WI38 (cell line): ENCODE measurements at regions not wholly inside any gene's neighbourhood (a gene's known extent, or its start where the extent isn't known, plus 50 kb on each side); places are given as distances from the start of the nearest gene placed in this dataset.
"Not testable (repeated sequence)": the region's sequence is repeated elsewhere in the genome, so short reads cannot be mapped to it uniquely, and the experiment has no call there.

Source experiments
- H3K4me3 ChIP-seq: 2 replicates; pipeline ENCODE4 v1.5.1; 2011; ENCODE audit warnings: low read depth, mild to moderate bottlenecking, control low read depth, low read length
- TF ChIP-seq, protein P1 (sequence below): IDR thresholded peaks from 2 replicates; pipeline ENCODE4 v1.5.1; 2012; ENCODE audit warnings: low read depth, mild to moderate bottlenecking, control low read depth, low read length

DNA sequence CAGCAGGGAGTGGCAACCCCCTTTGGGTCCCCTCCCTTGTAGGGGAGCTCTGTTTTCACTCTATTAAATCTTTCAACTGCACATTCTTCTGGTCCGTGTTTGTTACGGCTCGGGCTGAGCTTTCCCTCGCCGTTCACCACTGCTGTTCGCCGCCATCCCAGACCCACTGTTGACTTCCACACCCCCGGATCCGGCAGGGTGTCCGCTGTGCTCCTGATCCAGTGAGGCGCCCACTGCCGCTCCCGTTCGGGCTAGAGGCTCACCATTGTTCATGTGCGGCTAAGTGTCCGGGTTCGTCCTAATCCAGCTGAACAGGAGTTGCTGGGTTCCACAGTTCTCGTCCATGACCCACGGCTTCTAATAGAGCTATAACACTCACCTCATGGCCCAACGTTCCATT is 408.1 kb downstream of the KCNJ2 start:
- H3K4me3 ChIP-seq: no peak overlapping the region
- TF ChIP-seq, protein P1, sequence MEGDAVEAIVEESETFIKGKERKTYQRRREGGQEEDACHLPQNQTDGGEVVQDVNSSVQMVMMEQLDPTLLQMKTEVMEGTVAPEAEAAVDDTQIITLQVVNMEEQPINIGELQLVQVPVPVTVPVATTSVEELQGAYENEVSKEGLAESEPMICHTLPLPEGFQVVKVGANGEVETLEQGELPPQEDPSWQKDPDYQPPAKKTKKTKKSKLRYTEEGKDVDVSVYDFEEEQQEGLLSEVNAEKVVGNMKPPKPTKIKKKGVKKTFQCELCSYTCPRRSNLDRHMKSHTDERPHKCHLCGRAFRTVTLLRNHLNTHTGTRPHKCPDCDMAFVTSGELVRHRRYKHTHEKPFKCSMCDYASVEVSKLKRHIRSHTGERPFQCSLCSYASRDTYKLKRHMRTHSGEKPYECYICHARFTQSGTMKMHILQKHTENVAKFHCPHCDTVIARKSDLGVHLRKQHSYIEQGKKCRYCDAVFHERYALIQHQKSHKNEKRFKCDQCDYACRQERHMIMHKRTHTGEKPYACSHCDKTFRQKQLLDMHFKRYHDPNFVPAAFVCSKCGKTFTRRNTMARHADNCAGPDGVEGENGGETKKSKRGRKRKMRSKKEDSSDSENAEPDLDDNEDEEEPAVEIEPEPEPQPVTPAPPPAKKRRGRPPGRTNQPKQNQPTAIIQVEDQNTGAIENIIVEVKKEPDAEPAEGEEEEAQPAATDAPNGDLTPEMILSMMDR: no peak

DNA sequence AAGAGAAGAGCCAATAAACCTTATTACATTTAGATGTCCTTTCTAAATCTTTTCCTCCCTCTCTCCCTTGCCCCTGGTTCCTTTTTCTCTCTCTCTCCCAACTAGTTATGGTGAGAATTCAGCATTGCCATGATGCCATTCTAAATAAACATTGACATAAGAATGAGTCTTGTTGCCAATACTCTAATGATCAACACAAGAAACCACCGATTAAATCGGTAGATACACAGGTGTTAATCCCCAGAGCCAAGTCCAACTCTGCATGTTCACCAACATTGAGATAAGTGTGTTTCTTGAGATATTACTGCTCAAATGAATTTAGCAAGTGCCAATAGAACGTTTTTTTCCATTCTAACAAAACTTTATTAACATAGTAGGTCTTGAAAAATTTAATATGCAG is 412.1 kb downstream of the KCNJ2 start:
- no peak overlapping the region for H3K4me3 ChIP-seq
- TF ChIP-seq, protein P1: no peak

DNA sequence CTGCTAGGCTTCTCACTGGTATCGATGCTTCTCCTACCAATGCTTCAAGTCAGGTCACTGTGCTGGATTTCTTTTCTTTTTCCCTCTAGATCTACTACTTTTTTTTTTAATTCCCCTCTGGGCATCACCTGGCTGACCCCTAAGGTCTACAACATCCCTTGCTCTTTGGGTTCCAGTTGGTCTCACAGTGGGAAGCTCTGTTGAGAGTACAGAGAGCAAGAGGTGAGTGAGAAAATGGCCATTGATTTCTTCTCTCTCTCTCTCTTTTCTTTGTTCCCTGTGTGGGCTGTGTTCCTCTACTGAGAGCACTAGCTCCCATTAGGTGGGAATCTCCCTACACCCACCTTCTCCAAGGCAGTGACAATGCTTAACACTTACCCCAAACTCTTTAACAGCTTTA is 413.4 kb downstream of the KCNJ2 start:
- TF ChIP-seq, protein P1: no peak
- no peak overlapping the region for H3K4me3 ChIP-seq

DNA sequence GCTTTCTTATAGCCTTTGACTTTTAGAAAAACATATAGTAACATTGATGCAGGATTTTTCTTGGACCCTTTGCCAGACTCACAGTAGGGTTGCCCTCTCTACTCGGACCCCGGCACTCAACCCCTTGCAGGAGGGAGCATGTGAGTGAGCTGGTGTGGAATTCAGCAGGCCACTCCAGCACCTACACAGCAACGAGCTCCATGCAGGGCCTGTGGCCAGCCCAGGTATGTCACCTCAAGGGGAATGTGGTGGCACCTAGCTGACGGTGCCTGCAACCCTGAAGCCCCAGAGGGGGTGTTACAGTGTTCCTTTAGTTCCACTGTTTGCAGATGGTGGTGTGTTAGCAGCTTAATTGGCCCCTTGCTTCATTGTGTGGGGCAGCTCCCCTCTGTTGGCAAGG is 414.9 kb downstream of the KCNJ2 start:
- TF ChIP-seq, protein P1: no peak
- no peak overlapping the region for H3K4me3 ChIP-seq

DNA sequence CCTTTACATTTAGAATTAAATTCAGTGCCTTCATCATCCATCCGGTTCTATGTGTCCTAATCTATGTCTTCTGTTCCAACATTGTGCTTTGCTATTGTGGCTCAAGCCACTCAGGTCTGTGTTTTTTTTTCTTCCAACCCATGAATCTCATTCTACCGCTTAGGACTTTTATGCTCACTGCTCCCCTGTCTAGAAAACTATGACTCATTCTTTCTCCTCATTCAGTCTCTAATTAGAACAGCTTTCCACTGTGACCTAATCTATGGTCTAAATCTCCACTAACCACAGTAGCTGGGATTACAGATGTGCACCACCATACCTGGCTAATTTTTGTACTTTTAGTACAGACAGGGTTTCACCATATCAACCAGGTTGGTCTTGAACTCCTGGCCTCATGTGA is 418.7 kb downstream of the KCNJ2 start:
- TF ChIP-seq, protein P1: no peak
- no peak overlapping the region for H3K4me3 ChIP-seq

DNA sequence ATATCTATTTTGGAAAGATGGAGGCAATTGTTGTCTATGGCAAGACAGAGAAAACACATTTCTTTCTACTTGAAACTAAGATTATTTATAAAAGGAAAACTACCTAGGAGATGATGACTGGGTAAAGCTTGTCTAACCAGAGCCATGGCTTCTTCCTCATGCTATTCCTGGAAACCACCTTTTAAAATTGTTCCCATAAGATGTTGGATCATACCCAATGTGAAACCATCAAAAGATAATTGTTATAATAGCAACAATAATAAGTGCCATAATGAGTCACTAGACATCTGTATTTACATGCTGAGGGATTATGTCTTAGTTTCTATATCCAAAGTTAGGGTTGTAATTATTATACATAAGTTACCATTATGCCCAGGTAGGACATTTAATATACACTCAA is 428.4 kb downstream of the KCNJ2 start:
- TF ChIP-seq, protein P1: no peak
- no peak overlapping the region for H3K4me3 ChIP-seq

DNA sequence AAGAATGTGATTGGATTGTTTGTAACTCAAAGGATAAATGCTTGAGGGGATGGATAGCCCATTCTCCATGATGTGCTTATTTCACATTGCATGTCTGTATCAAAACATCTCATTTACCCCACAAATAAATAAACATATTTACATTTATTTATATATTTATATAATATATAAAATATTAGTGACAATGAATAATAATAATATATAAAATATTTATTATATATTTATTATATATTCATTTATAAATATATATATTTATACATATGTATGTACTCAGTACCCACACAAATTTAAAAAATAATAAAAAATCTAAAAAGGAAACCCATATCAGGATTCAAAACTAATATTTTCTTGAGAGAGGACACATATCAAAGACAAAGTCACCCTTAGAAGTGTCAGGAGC is 429.9 kb downstream of the KCNJ2 start:
- TF ChIP-seq, protein P1: no peak
- no peak overlapping the region for H3K4me3 ChIP-seq

DNA sequence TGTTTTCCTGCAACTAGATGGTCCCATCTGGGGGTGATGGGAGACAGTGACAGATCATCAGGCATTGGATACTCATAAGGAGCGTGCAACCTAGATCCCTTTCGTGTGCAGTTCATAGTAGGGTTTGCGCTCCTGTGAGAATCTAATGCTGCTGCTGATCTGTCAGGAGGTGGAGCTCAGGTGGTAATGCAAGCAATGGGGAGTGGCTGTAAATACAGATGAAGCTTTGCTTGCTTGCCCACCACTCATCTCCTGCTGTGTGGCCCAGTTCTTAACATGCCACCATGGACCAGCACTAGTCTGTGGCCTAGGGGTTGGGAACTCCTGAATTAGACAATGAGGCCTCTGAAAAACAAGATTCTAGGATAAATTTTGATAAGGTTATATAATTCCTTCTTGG is 430.6 kb downstream of the KCNJ2 start:
- not testable (repeated sequence) for H3K4me3 ChIP-seq
